BE2C (cell line): ENCODE measurements at regions not wholly inside any gene's neighbourhood (a gene's known extent, or its start where the extent isn't known, plus 50 kb on each side); places are given as distances from the start of the nearest gene placed in this dataset.

Experiments
- DNase-seq: peaks from one replicate; pipeline ENCODE4 v3.0.0-alpha.2; 2020
- H3K27me3 ChIP-seq: fragments of 250-450 bp; sonication (Bioruptor Pico); 2 replicates; pipeline ENCODE4 v1.5.1; 2020; ENCODE audit warnings: mild to moderate bottlenecking
- H3K36me3 ChIP-seq: fragments of 250-450 bp; sonication (Bioruptor Pico); 2 replicates; pipeline ENCODE4 v1.5.1; 2020; ENCODE audit warnings: mild to moderate bottlenecking
- H3K4me1 ChIP-seq: fragments of 250-450 bp; sonication (Bioruptor Pico); 2 replicates; pipeline ENCODE4 v1.5.1; 2020
- H3K4me3 ChIP-seq: 2 replicates; pipeline ENCODE4 v1.5.1; 2011; ENCODE audit warnings: low read depth, low read length
- H3K9me3 ChIP-seq: fragments of 250-450 bp; sonication (Bioruptor Pico); 2 replicates; pipeline ENCODE4 v1.5.1; 2020
- TF ChIP-seq, protein P1 (sequence below): IDR thresholded peaks from 2 replicates; pipeline ENCODE4 v1.5.1; 2012; ENCODE audit warnings: mild to moderate bottlenecking, low read depth, low read length

DNA sequence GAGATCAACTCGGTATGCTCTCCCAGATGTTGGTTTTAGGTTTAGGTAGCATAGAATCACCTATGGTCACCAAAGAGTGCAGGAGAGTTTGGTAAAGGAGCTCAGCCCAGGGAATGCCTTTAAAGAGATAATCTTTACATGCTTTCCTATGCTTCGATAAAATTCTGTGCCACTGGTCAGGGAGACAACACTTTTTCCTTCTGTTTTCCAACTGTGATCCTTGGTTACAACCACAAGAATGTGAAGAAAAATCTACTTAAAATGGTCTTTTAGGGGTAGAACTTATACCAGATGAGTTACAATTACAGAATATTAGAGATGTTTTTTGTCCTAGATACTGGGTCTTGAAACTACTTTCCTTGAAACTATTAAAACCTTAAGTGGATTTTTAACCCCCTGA is 895.6 kb downstream of the TTLL7 start:
- TF ChIP-seq, protein P1, sequence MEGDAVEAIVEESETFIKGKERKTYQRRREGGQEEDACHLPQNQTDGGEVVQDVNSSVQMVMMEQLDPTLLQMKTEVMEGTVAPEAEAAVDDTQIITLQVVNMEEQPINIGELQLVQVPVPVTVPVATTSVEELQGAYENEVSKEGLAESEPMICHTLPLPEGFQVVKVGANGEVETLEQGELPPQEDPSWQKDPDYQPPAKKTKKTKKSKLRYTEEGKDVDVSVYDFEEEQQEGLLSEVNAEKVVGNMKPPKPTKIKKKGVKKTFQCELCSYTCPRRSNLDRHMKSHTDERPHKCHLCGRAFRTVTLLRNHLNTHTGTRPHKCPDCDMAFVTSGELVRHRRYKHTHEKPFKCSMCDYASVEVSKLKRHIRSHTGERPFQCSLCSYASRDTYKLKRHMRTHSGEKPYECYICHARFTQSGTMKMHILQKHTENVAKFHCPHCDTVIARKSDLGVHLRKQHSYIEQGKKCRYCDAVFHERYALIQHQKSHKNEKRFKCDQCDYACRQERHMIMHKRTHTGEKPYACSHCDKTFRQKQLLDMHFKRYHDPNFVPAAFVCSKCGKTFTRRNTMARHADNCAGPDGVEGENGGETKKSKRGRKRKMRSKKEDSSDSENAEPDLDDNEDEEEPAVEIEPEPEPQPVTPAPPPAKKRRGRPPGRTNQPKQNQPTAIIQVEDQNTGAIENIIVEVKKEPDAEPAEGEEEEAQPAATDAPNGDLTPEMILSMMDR: no peak
- no peaks in the 10 kb centered on the region for H3K9me3 ChIP-seq

DNA sequence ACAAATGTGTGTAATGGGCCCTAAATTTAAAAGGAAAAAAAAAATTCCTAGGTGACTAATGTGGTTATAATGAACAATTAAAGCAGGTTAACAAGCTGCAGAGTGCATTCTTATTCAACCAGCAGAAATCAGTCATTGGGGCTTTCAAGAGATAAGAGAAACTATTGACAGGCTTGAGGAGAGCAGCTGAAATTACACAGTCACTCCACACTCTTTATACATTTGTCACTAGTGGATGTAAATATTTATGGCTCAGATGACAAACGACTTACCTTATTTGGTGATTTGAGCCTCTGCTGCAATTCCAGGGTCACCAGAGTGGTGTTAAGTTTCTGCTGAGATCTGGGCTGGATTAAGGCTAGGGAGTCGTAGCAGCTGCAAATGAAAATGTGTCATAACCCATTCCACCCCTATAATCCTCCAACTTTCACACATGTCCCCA is 896.3 kb downstream of the TTLL7 start:
- Histone ChIP-seq H3K27me3 (no peaks in the 10 kb centered on the region), H3K36me3 (no peaks in the 10 kb centered on the region)
- no peak for DNase-seq

More for the DNA sequence above, 895.6 kb downstream of the TTLL7 start:
- no peaks in the 10 kb centered on the region for H3K4me1 ChIP-seq
- H3K27me3 ChIP-seq: no peaks in the 10 kb centered on the region
- no peak overlapping the region for H3K4me3 ChIP-seq
- no peak for DNase-seq
- no peaks in the 10 kb centered on the region for H3K36me3 ChIP-seq

DNA sequence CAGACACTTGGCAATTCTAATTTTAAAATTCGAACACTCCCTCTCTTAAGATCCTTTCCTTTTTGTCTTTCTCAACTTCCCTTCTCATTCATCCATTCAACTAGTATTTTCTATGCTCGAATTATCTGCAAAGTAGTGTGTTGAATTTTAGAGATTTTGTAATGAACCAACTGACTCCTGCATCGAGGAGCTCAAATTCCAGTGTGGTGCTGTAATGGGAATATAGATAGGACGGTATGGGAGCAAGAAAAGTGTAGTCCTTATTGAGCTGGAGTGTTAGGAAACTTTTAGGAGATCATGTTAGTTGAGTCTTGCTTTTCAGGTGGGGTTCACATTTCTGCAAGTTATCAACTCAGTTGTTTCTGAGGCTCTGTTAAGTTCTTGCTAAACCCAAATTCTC is 897.5 kb downstream of the TTLL7 start:
- no peak for DNase-seq
- Histone ChIP-seq H3K4me3 (no peak overlapping the region), H3K36me3 (no peaks in the 10 kb centered on the region), H3K9me3 (no peaks in the 10 kb centered on the region), H3K4me1 (no peaks in the 10 kb centered on the region), H3K27me3 (no peaks in the 10 kb centered on the region)
- TF ChIP-seq, protein P1: no peak

More for the DNA sequence above, 896.3 kb downstream of the TTLL7 start:
- Histone ChIP-seq H3K4me3 (no peak overlapping the region), H3K9me3 (no peaks in the 10 kb centered on the region), H3K4me1 (no peaks in the 10 kb centered on the region)
- TF ChIP-seq, protein P1: no peak

DNA sequence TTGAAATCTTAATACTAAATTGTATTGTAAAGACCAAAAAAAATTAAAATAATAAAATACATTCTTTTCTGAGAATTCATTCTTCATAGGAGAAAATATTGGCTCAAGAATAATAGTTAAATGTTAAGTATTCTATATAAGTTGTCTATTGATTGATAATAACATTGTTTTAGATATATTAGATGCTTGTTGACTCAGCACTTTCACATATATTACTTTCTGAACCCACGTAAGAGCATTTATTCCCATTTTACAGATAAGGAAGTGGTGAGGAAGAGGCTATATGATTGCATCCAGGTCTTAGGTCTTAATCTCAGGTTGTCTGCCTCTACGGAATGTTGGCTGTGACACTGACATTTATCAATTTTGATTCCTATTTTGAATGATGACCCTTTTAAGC is 898.8 kb downstream of the TTLL7 start:
- TF ChIP-seq, protein P1: no peak
- Histone ChIP-seq H3K4me3 (no peak overlapping the region), H3K27me3 (no peaks in the 10 kb centered on the region), H3K4me1 (no peaks in the 10 kb centered on the region), H3K9me3 (no peaks in the 10 kb centered on the region), H3K36me3 (no peaks in the 10 kb centered on the region)
- no peak for DNase-seq

DNA sequence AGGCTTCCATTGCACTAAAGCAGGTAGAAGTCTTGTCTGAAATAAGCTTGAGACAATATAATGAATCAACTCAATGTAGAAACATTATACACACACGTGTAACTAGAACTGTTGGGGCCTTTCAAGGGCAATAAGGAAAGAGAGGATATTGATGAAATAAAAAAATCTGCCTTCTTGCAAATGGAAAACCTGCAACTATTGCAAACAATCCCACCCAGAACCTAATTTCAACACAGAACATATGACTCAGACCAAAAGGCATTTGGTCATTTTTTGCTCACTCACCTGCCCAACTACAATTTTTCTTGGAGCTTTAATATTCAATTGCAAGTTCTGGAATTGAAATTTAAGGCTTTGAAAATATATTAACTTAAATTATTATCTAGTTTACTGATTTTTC is 900.1 kb downstream of the TTLL7 start:
- no peaks in the 10 kb centered on the region for H3K27me3 ChIP-seq
- no peaks in the 10 kb centered on the region for H3K9me3 ChIP-seq
- TF ChIP-seq, protein P1: no peak
- H3K4me3 ChIP-seq: no peak overlapping the region
- H3K4me1 ChIP-seq: no peaks in the 10 kb centered on the region
- H3K36me3 ChIP-seq: no peaks in the 10 kb centered on the region
- DNase-seq: no peak

DNA sequence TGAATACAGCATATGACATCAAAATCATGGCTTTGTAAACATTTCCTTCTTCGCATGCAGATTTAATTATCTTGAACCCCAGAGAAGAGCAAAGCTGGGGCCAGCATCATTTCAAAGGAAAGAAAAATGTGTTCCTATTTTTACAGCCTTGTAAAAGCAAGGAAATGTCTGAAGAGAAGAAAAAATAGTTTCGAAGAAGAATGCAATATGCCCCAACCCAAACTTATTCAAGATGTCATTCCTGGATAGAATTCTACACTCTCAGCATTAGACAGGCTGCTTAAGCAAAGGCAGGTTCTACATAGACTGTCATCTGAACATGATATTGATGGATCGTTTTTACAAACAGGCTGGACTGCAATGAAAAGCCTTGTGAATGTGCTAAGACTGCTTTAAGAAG is 900.8 kb downstream of the TTLL7 start:
- TF ChIP-seq, protein P1: no peak

More for the DNA sequence above, 900.8 kb downstream of the TTLL7 start:
- H3K4me3 ChIP-seq: no peak overlapping the region
- H3K27me3 ChIP-seq: no peaks in the 10 kb centered on the region
- H3K4me1 ChIP-seq: no peaks in the 10 kb centered on the region
- no peak for DNase-seq
- H3K9me3 ChIP-seq: no peaks in the 10 kb centered on the region
- H3K36me3 ChIP-seq: no peaks in the 10 kb centered on the region
